Subcutaneous abdominal adipose tissue (tissue), 5 donors: ENCODE measurements at regions not wholly inside any gene's neighbourhood (a gene's known extent, or its start where the extent isn't known, plus 50 kb on each side); places are given as distances from the start of the nearest gene placed in this dataset.

Experiments used
- H3K27ac ChIP-seq: one replicate; pipeline ENCODE4 v1.7.0; 2013; ENCODE audit warnings: low read depth, mild to moderate bottlenecking, inconsistent platforms, low read length, moderate library complexity
- H3K27me3 ChIP-seq, 5 donors: one replicate each; pipeline ENCODE4 v1.7.0; 2013; ENCODE audit warnings: low read length in 5 of 5, inconsistent platforms in 1 of 5; ENCODE audit not compliant: control insufficient read depth in 5 of 5, insufficient read depth in 4 of 5
- H3K36me3 ChIP-seq, 5 donors: one replicate each; pipeline ENCODE4 v1.7.0; 2013; ENCODE audit warnings: low read length in 5 of 5; ENCODE audit not compliant: control insufficient read depth in 5 of 5, insufficient read depth in 5 of 5
- H3K4me1 ChIP-seq, 5 donors: one replicate each; pipeline ENCODE4 v1.7.0; 2013; ENCODE audit warnings: low read length in 5 of 5, mild to moderate bottlenecking in 3 of 5, moderate library complexity in 1 of 5; ENCODE audit not compliant: control insufficient read depth in 5 of 5, insufficient read depth in 5 of 5
- H3K4me3 ChIP-seq, 5 donors: one replicate each; pipeline ENCODE4 v1.7.0; 2013; ENCODE audit warnings: low read length in 5 of 5, low read depth in 1 of 5
- H3K9ac ChIP-seq, 5 donors: one replicate each; pipeline ENCODE4 v1.7.0; 2013; ENCODE audit warnings: low read length in 5 of 5, mild to moderate bottlenecking in 4 of 5, moderate library complexity in 3 of 5
- H3K9me3 ChIP-seq, 5 donors: one replicate each; pipeline ENCODE4 v1.7.0; 2013; ENCODE audit warnings: low read length in 5 of 5; ENCODE audit not compliant: control insufficient read depth in 5 of 5
- donor health status: healthy.
- donor health status: healthy.
- donor health status: healthy.
- donor health status: healthy.
- donor health status: healthy.

- H3K4me3 ChIP-seq: no peak overlapping the region
- H3K27me3 ChIP-seq: peaks cover 0 to 9% (median 0%) of the 10 kb centered on the region in 5 donors
- no peak overlapping the region for H3K27ac ChIP-seq
- H3K36me3 ChIP-seq: no peaks in the 10 kb centered on the region
- H3K9ac ChIP-seq: no peak overlapping the region
- H3K9me3 ChIP-seq: no peaks in the 10 kb centered on the region
- no peaks in the 10 kb centered on the region for H3K4me1 ChIP-seq
Observed at GRCh38 chr4:108346818-108347210, 178.1 kb upstream of the LEF1 start.

DNA sequence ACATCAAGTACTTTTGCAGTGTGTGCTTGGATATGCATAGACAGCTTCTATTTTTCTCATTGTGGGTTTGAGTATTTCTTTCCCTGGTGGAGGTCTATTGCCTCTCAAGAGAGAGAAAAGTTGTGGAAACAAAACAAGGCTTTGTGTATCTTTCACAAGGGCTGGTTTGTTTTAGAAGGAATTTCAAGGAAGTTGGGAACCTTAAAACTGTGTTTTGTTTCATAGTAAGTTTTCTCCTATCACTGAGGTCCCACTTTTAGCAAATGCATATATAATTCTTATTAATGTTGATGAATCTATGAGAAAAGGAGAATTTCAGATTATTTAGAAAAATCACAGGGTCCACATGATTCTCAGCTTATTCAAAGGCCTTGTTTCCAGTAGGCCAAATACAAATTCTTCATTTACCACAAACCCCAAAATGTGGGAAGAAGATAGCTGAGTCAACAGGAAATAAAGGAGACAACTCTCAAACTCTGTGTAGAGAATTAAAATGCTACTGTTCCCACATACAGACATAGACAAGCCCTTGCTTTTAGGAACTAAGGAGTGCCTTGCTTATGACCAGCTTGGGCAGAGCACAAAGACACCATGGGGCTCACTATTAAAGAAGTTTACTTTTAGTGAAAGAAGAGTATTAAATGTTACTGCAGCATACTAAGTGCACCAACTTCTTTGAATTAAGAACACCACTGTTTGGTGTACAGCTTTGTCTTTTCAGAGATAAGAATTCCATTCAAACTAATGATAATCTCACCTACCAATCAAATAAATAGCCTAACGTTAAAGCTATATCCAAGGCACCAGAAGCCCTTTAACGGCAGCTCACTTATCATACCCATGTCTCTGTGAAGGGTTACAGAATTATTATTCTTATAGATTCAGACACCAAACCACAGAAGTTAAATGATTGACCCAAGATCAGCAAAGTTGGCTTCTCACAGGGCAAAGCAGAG is 177.4 kb upstream of the LEF1 start:
- Histone ChIP-seq H3K9ac (no peak overlapping the region), H3K4me3 (no peak overlapping the region), H3K27ac (no peak overlapping the region)

DNA sequence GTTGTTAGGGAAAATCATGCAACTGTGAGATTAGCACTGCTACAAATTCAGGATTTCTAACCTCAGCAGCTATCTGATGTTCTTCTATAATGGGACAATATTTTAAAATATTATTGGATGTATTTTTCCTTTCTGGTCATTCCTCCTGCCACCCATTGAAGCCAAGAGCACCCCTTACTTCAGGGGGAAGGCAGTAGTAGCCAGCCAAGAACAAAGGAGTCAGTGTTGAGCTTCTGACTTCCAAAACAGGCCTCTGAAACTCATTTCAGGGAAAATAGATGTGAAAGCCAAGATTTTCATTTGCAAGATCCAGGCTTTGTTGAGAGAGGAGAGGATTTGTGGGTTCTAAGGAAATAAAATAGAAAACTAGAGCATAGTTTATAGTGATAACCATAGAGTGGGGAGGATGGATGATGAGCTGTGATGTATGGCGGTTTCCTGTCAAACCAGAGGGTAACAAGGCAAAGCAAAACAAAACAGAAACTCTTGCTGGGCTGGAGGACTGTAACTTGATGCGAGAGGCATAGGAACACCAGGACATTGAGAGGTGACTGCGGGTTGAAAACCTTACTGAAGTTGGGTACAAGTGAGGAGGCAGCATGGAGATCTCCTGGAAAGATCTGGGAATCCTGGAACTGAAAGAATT is 173.7 kb upstream of the LEF1 start:
- H3K9ac ChIP-seq: no peak overlapping the region
- H3K27me3 ChIP-seq: peaks cover 0 to 7% (median 0%) of the 10 kb centered on the region in 5 donors
- no peaks in the 10 kb centered on the region for H3K36me3 ChIP-seq
- H3K9me3 ChIP-seq: no peaks in the 10 kb centered on the region
- no peak overlapping the region for H3K4me3 ChIP-seq
- peaks cover 0 to 5% (median 0%) of the 10 kb centered on the region in 5 donors for H3K4me1 ChIP-seq
- no peak overlapping the region for H3K27ac ChIP-seq

More for the DNA sequence above, 177.4 kb upstream of the LEF1 start:
- no peaks in the 10 kb centered on the region for H3K9me3 ChIP-seq
- H3K27me3 ChIP-seq: peaks cover 0 to 9% (median 3%) of the 10 kb centered on the region in 5 donors
- no peaks in the 10 kb centered on the region for H3K4me1 ChIP-seq
- no peaks in the 10 kb centered on the region for H3K36me3 ChIP-seq

DNA sequence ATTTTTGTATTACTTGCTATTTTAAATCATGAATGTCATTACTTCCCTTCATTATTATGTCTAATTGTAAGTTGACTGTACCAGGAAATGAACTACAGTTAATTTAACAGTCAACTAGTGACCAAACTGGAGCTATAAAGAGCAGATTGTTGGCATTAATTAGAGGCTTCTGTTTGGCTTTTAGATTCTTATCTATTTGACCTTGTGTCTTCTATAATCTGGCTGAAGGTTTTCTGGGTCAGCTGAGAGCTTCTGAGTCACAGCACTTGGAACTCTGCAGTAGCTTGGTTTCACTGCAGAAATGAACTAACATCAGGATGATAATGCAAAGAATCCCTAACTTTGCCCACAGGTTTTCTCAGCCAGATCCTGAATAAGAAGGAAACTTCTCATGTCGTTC is 169.2 kb upstream of the LEF1 start:
- H3K27me3 ChIP-seq: peaks cover 0 to 7% (median 4%) of the 10 kb centered on the region in 5 donors
- H3K4me3 ChIP-seq: no peak overlapping the region
- H3K9me3 ChIP-seq: no peaks in the 10 kb centered on the region
- H3K27ac ChIP-seq: no peak overlapping the region
- no peak overlapping the region for H3K9ac ChIP-seq
- no peaks in the 10 kb centered on the region for H3K36me3 ChIP-seq
- H3K4me1 ChIP-seq: peaks cover 0 to 5% (median 0%) of the 10 kb centered on the region in 5 donors

DNA sequence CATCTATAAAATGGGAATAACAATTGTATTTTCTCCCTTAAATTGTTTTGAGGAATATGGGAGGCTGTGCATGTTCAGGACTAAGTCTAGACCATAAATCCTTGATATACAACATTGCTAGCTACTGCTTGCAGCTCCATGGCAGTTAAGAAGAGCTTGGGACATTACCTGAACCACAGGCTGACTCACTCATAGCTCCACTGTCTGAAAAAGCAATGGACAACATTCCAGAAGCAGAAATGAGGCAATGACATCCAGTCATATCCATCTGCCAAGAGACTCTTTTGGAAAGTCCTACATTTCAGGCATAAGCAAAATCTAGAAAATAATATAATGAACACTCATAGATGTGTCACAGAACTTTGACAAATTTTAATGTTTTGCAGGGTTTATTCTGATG is 167.3 kb upstream of the LEF1 start:
- Histone ChIP-seq H3K4me1 (peaks cover 0 to 5% (median 0%) of the 10 kb centered on the region in 5 donors), H3K9ac (no peak overlapping the region), H3K9me3 (no peaks in the 10 kb centered on the region), H3K36me3 (no peaks in the 10 kb centered on the region), H3K27me3 (peaks cover 0 to 7% (median 3%) of the 10 kb centered on the region in 5 donors), H3K27ac (no peak overlapping the region), H3K4me3 (no peak overlapping the region)

GRCh38 chr4:108335081-108335480 is 166.3 kb upstream of the LEF1 start:
- Histone ChIP-seq H3K27me3 (peaks cover 0 to 4% (median 2%) of the 10 kb centered on the region in 5 donors), H3K27ac (no peak overlapping the region), H3K9ac (no peak overlapping the region), H3K9me3 (no peaks in the 10 kb centered on the region), H3K4me3 (no peak overlapping the region), H3K4me1 (peaks cover 0 to 5% (median 0%) of the 10 kb centered on the region in 5 donors), H3K36me3 (no peaks in the 10 kb centered on the region)

- Histone ChIP-seq H3K9ac (no peak overlapping the region), H3K27me3 (peaks cover 0 to 4% (median 2%) of the 10 kb centered on the region in 5 donors), H3K9me3 (no peaks in the 10 kb centered on the region), H3K36me3 (no peaks in the 10 kb centered on the region), H3K27ac (no peak overlapping the region), H3K4me1 (peaks cover 0 to 5% (median 0%) of the 10 kb centered on the region in 5 donors), H3K4me3 (no peak overlapping the region)
Observed at GRCh38 chr4:108334031-108334430, 165.3 kb upstream of the LEF1 start.

DNA sequence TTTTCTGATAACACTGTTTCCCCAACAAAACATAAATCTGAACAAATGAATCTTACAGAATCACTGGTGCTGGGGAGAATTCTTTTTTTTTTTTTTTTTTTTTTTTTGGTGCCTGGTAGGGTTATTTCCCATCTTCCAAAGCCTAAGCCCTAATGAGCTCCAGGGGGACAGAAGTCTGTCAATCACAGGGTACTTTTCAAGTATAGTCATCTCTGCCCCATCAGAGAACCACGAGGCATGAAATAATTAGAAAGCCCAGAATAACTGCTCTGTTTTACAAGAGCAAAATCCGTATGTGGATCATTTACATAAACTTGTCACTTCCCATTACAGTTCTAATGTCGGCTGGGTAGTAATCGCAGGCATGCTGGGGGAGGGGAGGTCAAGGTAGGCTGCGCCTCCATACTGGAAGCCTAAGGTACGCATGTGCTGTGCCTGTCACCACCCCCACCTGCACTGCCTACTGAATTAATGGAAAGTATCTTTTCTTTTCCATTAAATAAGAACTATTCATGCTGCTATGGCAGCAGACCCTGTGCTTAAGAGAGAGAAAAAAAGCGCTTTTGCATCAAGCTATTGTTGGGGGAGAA is 164.7 kb upstream of the LEF1 start:
- Histone ChIP-seq H3K27ac (no peak overlapping the region), H3K9me3 (no peaks in the 10 kb centered on the region), H3K4me3 (no peak overlapping the region), H3K36me3 (no peaks in the 10 kb centered on the region), H3K9ac (no peak overlapping the region), H3K4me1 (peaks cover 0 to 5% (median 0%) of the 10 kb centered on the region in 5 donors), H3K27me3 (peaks cover 0 to 4% (median 2%) of the 10 kb centered on the region in 5 donors)

- Histone ChIP-seq H3K4me1 (no peaks in the 10 kb centered on the region), H3K9me3 (no peaks in the 10 kb centered on the region), H3K27ac (no peak overlapping the region), H3K27me3 (peaks cover 0 to 7% (median 4%) of the 10 kb centered on the region in 5 donors), H3K9ac (no peak overlapping the region), H3K4me3 (no peak overlapping the region), H3K36me3 (no peaks in the 10 kb centered on the region)
Observed at GRCh38 chr4:108331905-108332632, 163.3 kb upstream of the LEF1 start.
